ENCODE measurements at regions not wholly inside any gene's neighbourhood (a gene's known extent, or its start where the extent isn't known, plus 50 kb on each side); places are given as distances from the start of the nearest gene placed in this dataset.
A peak's percentile ranks its signal among the peaks of the same experiment; 100 is the strongest.
"Not testable (repeated sequence)": the region's sequence is repeated elsewhere in the genome, so short reads cannot be mapped to it uniquely, and the experiment has no call there.

- DNase-seq: peak; percentile 46
These were observed 98.0 kb upstream of the EFEMP1 start for GRCh38 chr2:56021579-56021978.

DNA sequence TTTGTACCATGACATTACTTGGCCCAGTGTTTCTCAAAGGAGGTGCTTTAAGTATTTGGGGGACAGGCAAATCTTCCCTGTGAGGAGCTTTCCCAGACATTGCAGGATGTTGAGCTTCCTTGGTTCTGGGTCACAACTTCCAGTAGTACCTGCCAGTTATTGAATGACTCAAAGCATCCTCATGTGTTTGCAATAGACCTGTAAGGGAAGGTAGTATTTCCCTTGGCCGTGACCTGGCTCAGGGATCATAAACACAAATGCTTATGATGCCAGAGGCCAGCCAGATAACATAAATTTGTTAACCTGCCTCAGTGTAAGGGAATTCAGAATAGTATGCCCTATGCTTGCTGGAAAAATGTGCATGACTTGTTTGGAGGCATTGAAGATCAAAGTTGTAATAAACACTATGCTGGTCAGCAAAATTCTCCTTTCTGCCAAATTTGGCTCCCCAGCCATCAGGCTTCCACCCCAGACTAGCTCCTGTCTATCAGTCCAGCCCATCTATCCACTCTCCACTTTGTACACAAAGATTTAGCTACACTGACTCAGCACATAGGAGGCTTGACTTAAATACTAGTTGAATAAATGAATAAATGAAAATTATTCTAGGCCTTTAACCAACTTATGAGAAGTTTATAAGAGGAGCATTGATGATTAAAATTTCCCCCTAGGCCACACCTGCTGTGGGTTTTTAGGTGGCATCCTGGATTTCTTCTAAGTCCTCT is 102.0 kb upstream of the EFEMP1 start:
- no peak for DNase-seq

DNA sequence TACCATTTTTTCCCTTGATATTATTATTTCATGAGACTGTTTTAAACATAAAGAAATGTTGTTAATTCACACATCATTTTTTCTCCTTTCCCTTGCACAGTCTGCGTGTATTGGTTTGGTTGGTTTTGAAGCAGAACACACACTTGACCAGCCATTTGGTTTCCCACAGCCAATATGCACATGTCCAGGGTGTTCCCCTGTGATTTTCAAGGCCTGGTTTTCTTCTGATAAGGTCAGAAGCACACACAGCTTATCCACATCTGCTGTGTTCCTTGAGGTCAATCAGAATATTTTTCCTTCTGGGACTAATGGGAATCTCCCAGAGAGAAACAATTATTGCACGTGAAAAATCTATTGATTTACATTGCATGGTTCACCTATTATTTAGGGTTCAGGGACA is 103.2 kb upstream of the EFEMP1 start:
- no peak for DNase-seq

GRCh38 chr2:56030062-56030461 is 106.5 kb upstream of the EFEMP1 start:
- DNase-seq: no peak

DNA sequence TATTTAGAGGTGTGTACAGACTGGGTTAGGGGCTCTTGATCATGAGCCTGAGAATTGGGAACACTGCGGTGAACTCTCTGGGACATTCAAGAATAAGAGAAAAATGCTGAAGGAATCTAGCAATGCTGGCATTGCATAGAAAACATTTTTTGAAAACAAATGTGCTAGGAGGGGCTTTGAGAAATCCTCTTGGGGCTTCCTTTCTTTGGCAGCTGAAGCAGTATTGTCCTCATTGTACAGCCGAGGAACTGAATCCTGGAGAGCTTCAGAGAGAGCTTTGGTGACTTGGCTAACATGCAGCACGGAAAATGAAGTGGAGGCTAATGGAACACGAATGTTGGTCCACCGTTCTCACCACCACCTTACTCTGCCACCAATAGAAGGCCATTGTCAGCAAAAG is 107.3 kb upstream of the EFEMP1 start:
- DNase-seq: no peak

DNA sequence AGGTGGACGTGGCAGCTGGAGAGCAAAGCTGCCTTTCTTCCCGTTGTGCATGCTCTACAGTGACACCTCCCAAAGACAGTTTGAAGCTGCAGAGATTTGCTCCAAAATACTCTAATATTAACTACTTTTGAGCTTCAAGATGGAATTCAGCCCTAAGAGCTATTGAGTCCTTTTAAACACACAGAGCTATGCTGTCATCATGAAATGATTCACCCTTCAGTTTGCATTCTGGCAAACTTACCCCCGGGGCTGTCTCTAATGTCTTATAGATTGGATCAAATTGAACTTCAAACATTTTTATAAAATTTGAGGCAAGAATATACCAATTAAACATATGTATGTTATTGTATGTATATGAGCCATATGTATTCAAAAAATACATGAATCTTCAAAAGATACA is 110.7 kb upstream of the EFEMP1 start:
- DNase-seq: no peak

DNA sequence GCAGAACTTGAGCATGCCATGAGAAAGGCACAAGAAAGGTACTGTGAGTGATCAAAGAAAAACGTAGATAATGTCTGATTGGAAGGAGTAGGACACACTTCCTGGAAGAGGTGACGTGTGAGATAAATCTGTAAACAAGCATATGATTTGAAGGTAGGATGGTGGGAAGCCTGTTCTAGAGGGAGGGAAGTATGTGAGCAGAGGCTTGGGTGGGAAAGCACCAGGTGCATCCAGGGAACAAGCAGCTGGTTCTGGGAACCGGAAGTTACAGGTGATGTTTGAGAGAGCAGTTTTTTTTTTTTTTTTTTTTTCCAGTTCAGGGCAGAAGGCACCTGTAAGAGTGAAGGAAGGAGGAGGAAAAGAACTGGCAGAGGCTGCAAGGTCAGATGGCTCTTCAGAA is 116.6 kb upstream of the EFEMP1 start:
- DNase-seq: no peak

DNA sequence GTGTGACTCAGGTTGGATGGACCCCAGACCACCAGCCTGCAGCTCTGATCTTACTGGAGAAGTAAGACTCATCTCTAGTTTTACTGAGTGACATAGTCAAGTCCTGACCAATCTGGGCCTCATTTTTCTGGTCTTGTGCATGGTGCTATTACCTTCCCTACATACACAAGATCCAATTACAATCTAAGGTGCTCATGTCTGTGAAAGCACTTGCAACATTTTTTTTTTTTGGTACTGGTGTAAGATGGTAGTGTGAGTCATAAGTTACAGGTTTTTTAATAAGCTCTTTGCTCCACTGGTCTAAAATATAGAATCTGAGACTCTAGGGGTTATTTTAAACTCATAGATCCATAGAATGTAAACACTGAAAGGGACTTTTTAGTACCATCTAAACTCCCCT is 117.3 kb upstream of the EFEMP1 start:
- no peak for DNase-seq

GRCh38 chr2:56047136-56047535 is 123.6 kb upstream of the EFEMP1 start:
- no peak for DNase-seq

DNA sequence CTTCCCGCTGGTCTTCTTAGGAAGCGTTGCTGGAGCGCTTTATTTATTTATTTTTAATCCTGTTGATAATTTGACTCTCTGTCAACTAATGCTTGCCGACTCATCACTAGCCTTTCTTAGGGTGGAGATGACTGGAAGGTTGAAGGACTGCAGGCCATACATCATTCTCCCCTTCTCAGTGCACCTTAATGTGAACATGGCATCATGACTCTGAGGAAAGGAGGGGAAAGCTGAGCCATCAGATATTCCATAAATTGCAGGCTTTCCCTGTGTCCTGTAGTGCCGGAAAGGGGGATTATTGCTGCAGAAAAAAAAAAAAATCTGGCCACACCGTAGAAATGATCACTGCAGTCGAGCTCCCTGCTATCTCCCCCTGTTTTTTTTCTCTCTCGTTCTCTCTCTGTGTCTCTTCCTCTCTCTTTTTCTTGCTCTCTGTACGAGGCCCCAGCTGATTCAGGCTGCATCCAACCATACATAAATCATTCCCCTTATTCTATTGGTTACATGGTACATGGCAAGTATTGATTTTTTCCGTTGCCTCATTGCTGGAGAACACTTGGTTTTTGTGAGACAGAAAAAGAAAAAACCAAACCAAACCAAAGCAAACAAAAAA is 125.8 kb upstream of the EFEMP1 start:
- DNase-seq: peak; percentile 62

GRCh38 chr2:56053679-56054078 is 130.1 kb upstream of the EFEMP1 start:
- no peak for DNase-seq

GRCh38 chr2:56055405-56055804 is 128.4 kb upstream of the CCDC85A start:
- no peak for DNase-seq

DNA sequence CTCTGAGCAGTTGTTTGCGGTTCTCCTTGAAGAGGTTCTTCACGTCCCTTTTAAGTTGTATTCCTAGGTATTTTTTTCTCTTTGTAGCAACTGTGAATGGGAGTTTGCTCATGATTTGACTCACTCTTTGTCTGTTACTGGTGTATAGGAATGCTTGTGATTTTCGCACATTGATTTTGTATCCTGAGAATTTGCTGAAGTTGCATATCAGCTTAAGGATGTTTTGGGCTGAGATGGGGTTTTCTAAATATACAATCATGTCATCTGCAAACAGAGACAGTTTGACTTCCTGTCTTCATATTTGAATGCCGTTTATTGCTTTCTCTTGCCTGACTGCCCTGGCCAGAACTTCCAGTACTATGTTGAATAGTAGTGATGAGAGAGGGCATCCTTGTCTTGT is 122.5 kb upstream of the CCDC85A start:
- not testable (repeated sequence) for DNase-seq

- DNase-seq: no peak
These were observed 115.0 kb upstream of the CCDC85A start for GRCh38 chr2:56068746-56069145.

DNA sequence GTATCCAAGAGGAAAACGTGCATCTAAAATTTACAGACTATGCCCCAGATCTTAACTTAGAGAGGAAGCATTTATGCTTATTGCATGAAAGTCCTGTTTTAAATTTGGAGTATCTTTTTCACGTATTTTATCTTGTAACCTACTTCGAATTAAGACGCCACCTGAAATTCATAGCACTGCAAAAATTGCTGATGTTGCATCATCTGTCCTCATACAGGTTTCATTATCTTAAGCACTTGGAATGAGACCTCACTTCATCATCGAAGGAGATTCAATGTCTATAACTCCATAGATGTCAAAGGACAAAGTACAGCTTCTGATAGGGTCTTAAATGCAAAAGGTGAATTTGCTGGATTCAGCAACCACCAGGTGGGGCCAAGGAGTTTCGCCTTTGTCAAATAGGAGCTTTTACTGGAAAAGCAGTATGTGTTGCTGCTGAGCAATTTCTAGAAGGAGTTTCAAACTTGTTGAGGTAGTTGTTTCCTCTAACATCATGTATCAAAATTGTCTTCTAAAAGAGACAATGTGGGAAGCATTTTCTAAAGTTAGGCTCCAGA is 106.4 kb upstream of the CCDC85A start:
- DNase-seq: peak; percentile 40

DNA sequence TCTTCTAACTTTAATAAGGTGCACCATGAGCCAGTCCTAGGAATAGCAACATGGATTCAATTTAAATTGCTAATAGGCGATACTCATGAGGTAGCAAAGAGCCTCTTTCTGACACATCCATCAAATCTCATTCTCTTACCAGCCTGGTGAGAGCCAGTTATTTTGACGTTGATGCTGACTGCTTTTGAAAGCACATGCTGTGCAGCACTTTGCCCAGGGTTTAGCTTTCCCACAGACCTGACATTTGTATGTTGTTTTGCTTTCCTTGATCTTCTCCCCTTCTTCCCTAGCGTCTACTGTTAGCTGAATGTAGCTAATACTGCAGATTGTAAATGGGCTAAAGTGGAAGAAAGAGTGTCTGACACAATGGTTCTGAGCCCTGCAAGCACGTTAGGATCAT is 101.1 kb upstream of the CCDC85A start:
- DNase-seq: no peak

GRCh38 chr2:56084111-56084901 is 99.5 kb upstream of the CCDC85A start:
- DNase-seq: no peak

DNA sequence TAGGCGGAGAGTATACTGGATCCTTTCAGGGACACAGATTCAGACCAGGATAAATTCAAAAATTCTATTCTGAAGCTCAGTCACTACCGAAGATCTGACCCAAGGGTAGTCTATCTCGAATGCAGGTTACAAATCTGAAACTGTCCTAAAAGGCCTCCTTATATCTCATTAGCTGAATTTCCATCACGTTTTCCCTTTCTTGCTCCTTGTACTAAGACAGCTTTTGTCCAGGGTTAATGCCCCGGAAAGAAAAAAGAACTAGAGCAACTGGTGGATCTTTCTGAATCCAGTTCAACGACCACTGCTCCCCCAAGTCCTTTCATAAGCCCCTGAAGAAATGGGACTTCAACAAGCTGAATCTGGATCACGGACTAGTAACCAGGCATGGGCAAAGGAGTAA is 97.5 kb upstream of the CCDC85A start:
- no peak for DNase-seq

GRCh38 chr2:56088411-56088810 is 95.4 kb upstream of the CCDC85A start:
- no peak for DNase-seq

DNA sequence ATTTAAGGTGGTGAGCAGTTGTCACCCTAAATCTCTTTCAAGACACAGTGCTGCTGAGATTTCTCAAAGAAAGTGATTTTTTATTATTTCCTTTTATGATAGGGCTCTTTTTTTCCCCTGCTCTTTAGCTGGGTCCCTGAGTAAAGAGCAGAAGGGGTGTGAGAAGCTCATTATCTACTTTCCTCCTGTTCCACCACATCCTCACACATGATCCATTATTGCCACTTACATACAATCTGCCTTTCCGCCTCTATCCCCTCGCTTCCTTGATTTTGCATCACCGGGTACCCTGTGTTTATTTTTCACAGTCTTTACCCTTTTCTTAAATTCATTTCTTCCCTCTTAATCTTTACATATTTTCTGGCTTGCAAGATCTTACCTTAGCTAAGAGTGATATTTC is 93.9 kb upstream of the CCDC85A start:
- no peak for DNase-seq

- no peak for DNase-seq
These were observed 83.8 kb upstream of the CCDC85A start for GRCh38 chr2:56099963-56100362.

DNA sequence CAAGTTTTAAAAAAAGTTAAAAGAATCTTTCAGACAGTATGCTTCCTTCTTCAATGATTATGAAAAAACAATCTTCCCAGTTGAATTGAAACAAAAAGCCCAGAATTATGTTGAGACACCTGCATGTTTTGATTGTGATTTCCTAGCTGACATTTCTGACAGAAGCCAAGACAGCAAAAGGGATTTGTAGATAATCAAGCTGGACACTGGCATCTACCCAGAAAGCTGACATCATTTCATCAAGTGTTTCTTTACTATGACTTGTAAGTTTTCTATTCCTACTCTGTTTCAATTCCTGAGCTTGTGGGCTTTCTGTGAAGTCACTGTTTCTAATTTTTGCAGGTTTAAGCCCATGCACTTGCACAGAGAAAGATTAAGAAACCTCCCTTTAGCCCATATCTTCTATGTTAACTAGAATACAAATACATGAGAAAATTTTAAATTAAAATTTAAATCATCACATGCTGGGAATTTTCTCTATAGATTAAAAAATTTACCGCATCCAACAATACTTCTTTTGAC is 82.9 kb upstream of the CCDC85A start:
- DNase-seq: no peak

DNA sequence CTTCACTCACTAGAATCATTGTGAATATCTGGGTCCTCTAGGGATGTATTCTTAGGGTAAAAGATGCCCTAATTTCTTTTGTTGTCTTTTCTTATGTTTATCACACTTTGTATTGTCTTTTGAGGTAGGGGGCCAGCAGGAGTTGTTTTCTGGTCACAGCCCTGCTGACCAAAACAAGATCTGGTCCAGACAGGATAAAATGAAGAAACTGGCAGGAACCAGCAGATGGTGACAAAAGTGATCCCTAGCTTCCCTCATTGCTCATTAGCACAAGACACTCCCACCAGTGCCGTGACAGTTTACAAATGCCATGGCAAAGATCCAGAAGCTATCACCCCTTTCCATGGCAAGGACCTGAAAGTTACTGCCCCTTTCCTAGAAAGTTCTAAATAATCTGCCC is 81.7 kb upstream of the CCDC85A start:
- no peak for DNase-seq

DNA sequence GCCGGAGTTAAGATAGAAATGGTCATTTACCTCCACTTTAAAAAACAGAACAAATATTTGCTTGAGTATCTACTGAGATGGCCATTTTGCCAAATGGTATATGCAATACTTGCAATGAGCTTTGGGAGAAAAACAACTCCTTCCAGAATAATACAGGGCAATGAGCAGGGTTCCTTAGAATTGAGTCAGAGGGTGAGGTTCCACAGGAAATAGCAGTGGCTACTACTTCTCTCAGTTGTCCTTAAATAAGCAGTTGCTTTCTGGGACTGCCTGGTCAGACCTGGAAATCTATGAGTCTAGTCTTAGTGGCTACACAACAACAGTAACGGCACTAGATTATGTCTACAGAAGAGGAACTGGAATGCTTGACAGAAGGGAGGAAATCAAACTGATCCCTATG is 80.9 kb upstream of the CCDC85A start:
- DNase-seq: no peak
